H1 (cell line): ENCODE measurements at regions not wholly inside any gene's neighbourhood (a gene's known extent, or its start where the extent isn't known, plus 50 kb on each side); places are given as distances from the start of the nearest gene placed in this dataset.

Source experiments
- BACH1 ChIP-seq: IDR thresholded peaks from 2 replicates; pipeline ENCODE4 v1.6.1; 2012; ENCODE audit warnings: low read length, improper control_type of control experiment
- BCL11A ChIP-seq, 2 experiments: IDR thresholded peaks; one replicate each; pipeline ENCODE4 v1.6.1; 2011; ENCODE audit warnings: low read depth in 2 of 2, low read length in 2 of 2, mild to moderate bottlenecking in 2 of 2
- CBX8 ChIP-seq: fragments of 300-800, 300-1000 bp; sonication (generic); IDR thresholded peaks from 2 replicates; pipeline ENCODE4 v1.7.1; 2016; ENCODE audit warnings: low read depth, low read length, borderline replicate concordance
- NRF1 ChIP-seq: IDR thresholded peaks from 2 replicates; pipeline ENCODE4 v1.6.1; 2011; ENCODE audit warnings: mild to moderate bottlenecking, low read depth, low read length, improper control_type of control experiment
- SAP30 ChIP-seq: fragments of 300-600 bp; sonication (generic); IDR thresholded peaks from 2 replicates; pipeline ENCODE4 v1.7.1; 2012; ENCODE audit warnings: low read length, moderate library complexity, mild to moderate bottlenecking, inconsistent platforms; ENCODE audit not compliant: insufficient read depth, insufficient replicate concordance
- SIRT6 ChIP-seq: IDR thresholded peaks from one replicate; pipeline ENCODE4 v1.7.1; 2012; ENCODE audit warnings: low read length, inconsistent platforms
- TEAD4 ChIP-seq: IDR thresholded peaks from 2 replicates; pipeline ENCODE4 v1.6.1; 2012; ENCODE audit warnings: low read depth, low read length, inconsistent platforms, mixed read lengths
- TF ChIP-seq, protein P1 (sequence below): IDR thresholded peaks from 2 replicates; pipeline ENCODE4 v1.6.1; 2011; ENCODE audit warnings: low read length, improper control_type of control experiment

DNA sequence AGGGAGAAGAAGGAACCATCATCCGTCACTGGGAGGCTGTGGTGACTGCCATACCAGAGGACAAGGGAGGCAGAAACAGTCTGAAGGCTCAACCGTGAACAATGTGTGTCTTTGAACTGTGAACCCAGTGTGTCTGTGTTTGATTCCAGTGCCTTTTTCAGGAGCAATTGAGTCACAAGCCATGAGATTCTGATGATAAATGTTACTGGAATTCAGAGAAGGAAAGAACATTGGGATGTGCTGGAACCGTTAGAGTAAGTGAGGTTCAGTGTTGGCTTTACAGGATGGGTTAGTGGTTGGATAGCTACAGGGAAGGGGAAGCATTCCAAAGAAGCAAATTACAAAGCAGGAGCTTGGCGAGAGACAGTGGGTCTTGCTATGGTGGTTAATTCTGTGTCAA is 464.4 kb downstream of the TRIML1 start (continued):
- TF ChIP-seq NRF1 (no peak), BCL11A (IDR thresholded peaks at IDR 0.05; ENCODE audit: low read depth in 2 of 2, low read length in 2 of 2) (no peak), SAP30 (no peak), SIRT6 (no peak), TEAD4 (no peak), BACH1 (no peak), CBX8 (no peak)
- TF ChIP-seq, protein P1, sequence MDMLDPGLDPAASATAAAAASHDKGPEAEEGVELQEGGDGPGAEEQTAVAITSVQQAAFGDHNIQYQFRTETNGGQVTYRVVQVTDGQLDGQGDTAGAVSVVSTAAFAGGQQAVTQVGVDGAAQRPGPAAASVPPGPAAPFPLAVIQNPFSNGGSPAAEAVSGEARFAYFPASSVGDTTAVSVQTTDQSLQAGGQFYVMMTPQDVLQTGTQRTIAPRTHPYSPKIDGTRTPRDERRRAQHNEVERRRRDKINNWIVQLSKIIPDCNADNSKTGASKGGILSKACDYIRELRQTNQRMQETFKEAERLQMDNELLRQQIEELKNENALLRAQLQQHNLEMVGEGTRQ: no peak
